IMR-90 (cell line): ENCODE measurements at regions not wholly inside any gene's neighbourhood (a gene's known extent, or its start where the extent isn't known, plus 50 kb on each side); places are given as distances from the start of the nearest gene placed in this dataset.

Experiments used
- ATAC-seq: fragments of 200-7000 bp; cut with Tn5 transposase; 2 replicates; pipeline ENCODE4 v1.9.1; 2020; ENCODE audit warnings: low read depth, mild to moderate bottlenecking, moderate library complexity
- BruUV-seq: library from RNA; stranded (reverse); fragments of 400-500 nt; replicated peaks from 2 replicates; lab custom pipeline; 2021; lab: Mats Ljungman, UMichigan
- CTCF ChIA-PET: fragments of 300-600 bp; formaldehyde crosslinking; extraction: SDS; loops from one replicate; lab custom pipeline; 2021; ENCODE audit warnings: antibody characterized with exemption; lab: Yijun Ruan, JAX
- POLR2A ChIA-PET: fragments of 300-600 bp; sonication (Branson Sonifier 250); formaldehyde crosslinking; loops from one replicate; lab custom pipeline; 2022; ENCODE audit warnings: antibody characterized with exemption; ENCODE audit not compliant: unreplicated experiment; lab: Charles Lee
- DNase-seq: peaks from one replicate; pipeline ENCODE4 v3.0.0; 2013
- H2AFZ ChIP-seq: replicated peaks from 2 replicates; pipeline ENCODE3; 2013; ENCODE audit warnings: low read length, mild to moderate bottlenecking; ENCODE audit not compliant: poor library complexity
- H2AK5ac ChIP-seq: 2 replicates; pipeline ENCODE4 v1.6.1; 2013; ENCODE audit warnings: low read depth, low read length, inconsistent platforms
- H2AK9ac ChIP-seq: replicated peaks from 2 replicates; pipeline ENCODE3; 2013; ENCODE audit warnings: mild to moderate bottlenecking, low read depth, low read length, moderate library complexity; ENCODE audit not compliant: poor library complexity
- H2BK120ac ChIP-seq: 2 replicates; pipeline ENCODE4 v1.6.1; 2013; ENCODE audit warnings: low read depth, low read length, inconsistent platforms
- H2BK15ac ChIP-seq: 3 replicates; pipeline ENCODE4 v1.6.1; 2013; ENCODE audit warnings: low read depth, low read length, inconsistent platforms
- H2BK20ac ChIP-seq: 2 replicates; pipeline ENCODE4 v1.6.1; 2013; ENCODE audit warnings: low read depth, mild to moderate bottlenecking, inconsistent platforms, low read length, moderate library complexity
- H2BK5ac ChIP-seq: 2 replicates; pipeline ENCODE4 v1.6.1; 2013; ENCODE audit warnings: mild to moderate bottlenecking, low read depth, low read length, inconsistent platforms; ENCODE audit not compliant: poor library complexity, severe bottlenecking
- H3K14ac ChIP-seq: replicated peaks from 2 replicates; pipeline ENCODE4 v1.6.1; 2013; ENCODE audit warnings: low read depth, low read length, inconsistent platforms
- H3K18ac ChIP-seq: 2 replicates; pipeline ENCODE4 v1.6.1; 2013; ENCODE audit warnings: low read depth, low read length, control low read depth
- H3K23ac ChIP-seq: 2 replicates; pipeline ENCODE4 v1.6.1; 2013; ENCODE audit warnings: low read depth, low read length, inconsistent platforms
- H3K27ac ChIP-seq: 2 replicates; pipeline ENCODE4 v1.5.1; 2013; ENCODE audit warnings: mild to moderate bottlenecking, control low read depth, low read length; ENCODE audit not compliant: insufficient read depth
- H3K27me3 ChIP-seq: 2 replicates; pipeline ENCODE4 v1.6.1; 2013; ENCODE audit warnings: low read length; ENCODE audit not compliant: control insufficient read depth, insufficient read depth
- H3K36me3 ChIP-seq: 2 replicates; pipeline ENCODE4 v1.6.1; 2013; ENCODE audit warnings: low read length, mixed read lengths; ENCODE audit not compliant: control insufficient read depth, insufficient read depth
- H3K4ac ChIP-seq: 2 replicates; pipeline ENCODE4 v1.6.1; 2013; ENCODE audit warnings: low read depth, low read length, inconsistent platforms
- H3K4me1 ChIP-seq: 2 replicates; pipeline ENCODE4 v1.6.1; 2013; ENCODE audit warnings: low read length, mixed read lengths; ENCODE audit not compliant: control insufficient read depth, insufficient read depth
- H3K4me2 ChIP-seq: 2 replicates; pipeline ENCODE4 v1.6.1; 2013; ENCODE audit warnings: low read depth, mild to moderate bottlenecking, control low read depth, low read length, moderate library complexity
- H3K4me3 ChIP-seq: 2 replicates; pipeline ENCODE4 v1.5.1; 2013; ENCODE audit warnings: low read depth, mild to moderate bottlenecking, control low read depth, low read length, moderate library complexity; ENCODE audit not compliant: insufficient read depth
- H3K56ac ChIP-seq: 2 replicates; pipeline ENCODE4 v1.6.1; 2013; ENCODE audit warnings: low read length, inconsistent platforms; ENCODE audit not compliant: insufficient read depth; ENCODE audit errors: extremely low read depth
- H3K79me1 ChIP-seq, 2 experiments: 2 replicates each; pipeline ENCODE4 v1.6.1; 2013; ENCODE audit warnings: low read length in 2 of 2, inconsistent platforms in 1 of 2, low read depth in 1 of 2
- H3K9ac ChIP-seq: 2 replicates; pipeline ENCODE4 v1.6.1; 2013; ENCODE audit warnings: low read depth, low read length, control low read depth
- H3K9me1 ChIP-seq: 2 replicates; pipeline ENCODE4 v1.6.1; 2013; ENCODE audit warnings: low read length, inconsistent platforms; ENCODE audit not compliant: insufficient read depth
- H3K9me3 ChIP-seq: 2 replicates; pipeline ENCODE4 v1.6.1; 2013; ENCODE audit warnings: low read length; ENCODE audit not compliant: control insufficient read depth, insufficient read depth
- H4K20me1 ChIP-seq: 2 replicates; pipeline ENCODE4 v1.6.1; 2013; ENCODE audit warnings: low read length, inconsistent platforms; ENCODE audit not compliant: insufficient read depth
- H4K5ac ChIP-seq: 2 replicates; pipeline ENCODE4 v1.6.1; 2013; ENCODE audit warnings: mild to moderate bottlenecking, low read depth, low read length, control low read depth
- H4K8ac ChIP-seq, 2 experiments: 2 replicates each; pipeline ENCODE4 v1.6.1; 2013; ENCODE audit warnings: low read depth in 2 of 2, low read length in 2 of 2, control low read depth in 1 of 2, inconsistent platforms in 1 of 2
- H4K91ac ChIP-seq: 2 replicates; pipeline ENCODE4 v1.6.1; 2013; ENCODE audit warnings: low read depth, low read length, inconsistent platforms; ENCODE audit not compliant: insufficient read depth
- BHLHE40 ChIP-seq: fragments of 150-350 bp; IDR thresholded peaks from 2 replicates; pipeline ENCODE4 v1.6.1; 2016; ENCODE audit warnings: mild to moderate bottlenecking, low read depth, low read length
- CHD1 ChIP-seq: IDR thresholded peaks from 2 replicates; pipeline ENCODE4 v1.6.1; 2012; ENCODE audit warnings: low read depth, low read length, improper control_type of control experiment
- ELK1 ChIP-seq: fragments of 150-350 bp; IDR thresholded peaks from 2 replicates; pipeline ENCODE4 v1.6.1; 2016; ENCODE audit warnings: low read depth, mild to moderate bottlenecking, low read length, moderate library complexity, borderline replicate concordance
- MAZ ChIP-seq: IDR thresholded peaks from 2 replicates; pipeline ENCODE4 v1.6.1; 2012; ENCODE audit warnings: low read depth, mild to moderate bottlenecking, low read length, improper control_type of control experiment, moderate library complexity, borderline replicate concordance
- MXI1 ChIP-seq: IDR thresholded peaks from 2 replicates; pipeline ENCODE4 v1.6.1; 2012; ENCODE audit warnings: low read depth, mild to moderate bottlenecking, low read length, moderate library complexity, borderline replicate concordance
- NFE2L2 ChIP-seq: fragments of 150-350 bp; IDR thresholded peaks from 2 replicates; pipeline ENCODE4 v1.6.1; 2016; ENCODE audit warnings: low read depth, mild to moderate bottlenecking, low read length
- RAD21 ChIP-seq: IDR thresholded peaks from 2 replicates; pipeline ENCODE4 v1.6.1; 2012; ENCODE audit warnings: low read length, improper control_type of control experiment
- USF2 ChIP-seq: fragments of 150-350 bp; IDR thresholded peaks from 2 replicates; pipeline ENCODE4 v1.6.1; 2017; ENCODE audit warnings: mild to moderate bottlenecking, antibody characterized with exemption, low read length, low read depth
- WGBS, 2 experiments: methylation state at CpG; one replicate each; pipeline versions ENCODE4 v1.1.5 to v1.1.7; 2013; ENCODE audit warnings: missing lambda C conversion rate in 2 of 2; ENCODE audit not compliant: insufficient read length in 1 of 2; ENCODE audit errors: extremely low coverage in 2 of 2; 5-methylcytosine and 5-hydroxymethylcytosine counted together
- dilution Hi-C: fragments of 300-500 bp; cut with HindIII; formaldehyde crosslinking; loops from one replicate; pipeline ENCODE4 v1.14.3; 2018; ENCODE audit warnings: low sequenced_read_pairs; ENCODE audit not compliant: unreplicated experiment
- in situ Hi-C: fragments of 300-500 bp; cut with MboI; formaldehyde crosslinking; loops from 3 replicates; pipeline ENCODE4 v1.14.3; 2019; ENCODE audit warnings: low sequenced_read_pairs, inconsistent platforms, mixed read lengths
- intact Hi-C: fragments of 100-400 bp; cut with micrococcal nuclease; formaldehyde crosslinking; loops from 2 replicates; pipeline ENCODE4 v1.10.0; 2022

DNA sequence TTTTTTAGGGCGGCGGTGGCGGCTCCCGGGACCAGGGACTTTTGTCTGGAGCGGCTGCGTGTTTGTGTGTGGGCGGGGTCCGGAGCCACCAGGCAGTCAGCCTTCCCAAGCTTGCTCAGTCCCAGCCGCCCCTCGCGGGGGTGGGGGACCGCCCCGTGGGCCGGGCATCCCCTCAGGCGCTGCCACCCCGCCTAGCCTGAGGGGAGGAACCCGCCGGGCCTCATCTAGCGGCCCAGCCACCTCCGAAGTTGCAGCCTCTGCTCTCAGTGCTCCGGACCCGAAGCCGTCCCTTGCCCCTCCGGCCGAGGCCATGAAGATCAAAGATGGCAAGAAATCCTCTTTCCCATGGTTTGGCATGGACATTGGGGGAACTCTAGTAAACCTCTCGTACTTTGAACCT, 235.2 kb downstream of the OR4C45 start:
- Histone ChIP-seq H3K9ac (no peak overlapping the region), H3K23ac (no peak overlapping the region), H4K91ac (no peak overlapping the region), H3K4ac (no peak overlapping the region), H3K27me3 (no peaks in the 10 kb centered on the region), H2AK9ac (no peak overlapping the region), H3K14ac (no peak overlapping the region), H2BK120ac (no peak overlapping the region), H2BK20ac (no peak overlapping the region), H2BK5ac (no peak overlapping the region), H3K18ac (no peak overlapping the region), H3K9me3 (peaks cover 7% of the 10 kb centered on the region; the same call in 1 of the 2 replicates), H3K27ac (no peak overlapping the region), H3K4me3 (no peak overlapping the region), H2AFZ (no peak overlapping the region), H4K20me1 (no peaks in the 10 kb centered on the region), H2AK5ac (no peak overlapping the region), H3K9me1 (no peaks in the 10 kb centered on the region), H3K79me1 (no peaks in the 10 kb centered on the region), H2BK15ac (no peak overlapping the region), H3K4me1 (no peaks in the 10 kb centered on the region), H4K5ac (no peak overlapping the region), H3K4me2 (no peak overlapping the region), H3K36me3 (no peaks in the 10 kb centered on the region), H4K8ac (no peak overlapping the region), H3K56ac (no peak overlapping the region)
- TF ChIP-seq RAD21: no peak
- TF ChIP-seq MAZ: no peak
- no peak for TF ChIP-seq USF2
- no peak for TF ChIP-seq BHLHE40
- no peak for TF ChIP-seq CHD1
- no peak for TF ChIP-seq ELK1
- TF ChIP-seq MXI1: no peak
- TF ChIP-seq NFE2L2: no peak
- POLR2A ChIA-PET: no interaction called here
- intact Hi-C loops (no loop called here), in situ Hi-C loops (no loop called here), dilution Hi-C loops (no loop called here)
- no TSS peak for BruUV-seq
- CTCF ChIA-PET: no interaction called here
- ATAC-seq: no peak
- 80% methylated on average over 2 of the region's 26 CpGs; no CpG with 5 or more reads in 1 of the 2 experiments for WGBS, 2 experiments
- no peak for DNase-seq
